ENCODE measurements at regions not wholly inside any gene's neighbourhood (a gene's known extent, or its start where the extent isn't known, plus 50 kb on each side); places are given as distances from the start of the nearest gene placed in this dataset.

DNA sequence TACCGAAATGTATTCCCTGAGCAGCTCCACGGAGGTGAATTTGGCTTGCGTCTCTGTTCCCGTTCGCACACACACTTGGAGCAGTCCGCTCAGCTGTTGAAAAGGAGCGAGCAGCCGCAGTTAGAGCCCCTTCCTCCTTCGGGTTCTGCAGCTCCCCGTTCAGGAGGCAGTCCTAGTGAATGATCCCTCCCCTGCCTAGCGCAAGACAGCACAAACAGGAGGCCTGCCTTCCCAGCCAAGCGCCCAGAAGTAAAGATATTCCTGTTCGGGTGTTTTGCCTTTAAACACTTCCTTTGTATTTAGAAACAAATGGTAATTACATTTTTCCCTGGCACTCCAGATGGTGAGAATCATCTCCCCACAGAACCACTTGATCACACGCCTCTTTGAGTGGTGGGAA, 64.7 kb downstream of the ABCC12 start:
- no peak for TF ChIP-seq SUZ12 (IDR thresholded peaks at IDR 0.05; ENCODE audit: extremely low read depth, insufficient read depth, insufficient read length)
- TF ChIP-seq YY1 (IDR thresholded peaks at IDR 0.05; ENCODE audit: insufficient read depth, insufficient read length), result no peak
- TF ChIP-seq ZNF274 (IDR thresholded peaks at IDR 0.05; ENCODE audit: low read depth, low read length), result no peak
- no peak overlapping the region for H3K4me3 ChIP-seq (ENCODE audit: insufficient read length, low read depth)
- no peaks in the 10 kb centered on the region for H3K36me3 ChIP-seq (ENCODE audit: insufficient read depth, insufficient read length, low read length)
- no peaks in the 10 kb centered on the region for H3K4me1 ChIP-seq (ENCODE audit: insufficient read depth, insufficient read length)
- no peaks in the 10 kb centered on the region for H3K9me3 ChIP-seq (ENCODE audit: insufficient read depth, low read length)
- DNase-seq (ENCODE audit: low read depth, low spot score), result no peak
- no peak overlapping the region for H3K9ac ChIP-seq (ENCODE audit: insufficient read length, low read depth)
- no peaks in the 10 kb centered on the region for H3K27me3 ChIP-seq (ENCODE audit: insufficient read depth, insufficient read length)

- H3K27me3 ChIP-seq (ENCODE audit: insufficient read depth, insufficient read length), result no peaks in the 10 kb centered on the region
- H3K9ac ChIP-seq (ENCODE audit: insufficient read length, low read depth), result no peak overlapping the region
- no peaks in the 10 kb centered on the region for H3K4me1 ChIP-seq (ENCODE audit: insufficient read depth, insufficient read length)
- DNase-seq (ENCODE audit: low read depth, low spot score), result no peak
- H3K4me3 ChIP-seq (ENCODE audit: insufficient read length, low read depth), result no peak overlapping the region
- H3K36me3 ChIP-seq (ENCODE audit: insufficient read depth, insufficient read length, low read length), result no peaks in the 10 kb centered on the region
- H3K9me3 ChIP-seq (ENCODE audit: insufficient read depth, low read length), result no peaks in the 10 kb centered on the region
- no peak for TF ChIP-seq SUZ12 (IDR thresholded peaks at IDR 0.05; ENCODE audit: extremely low read depth, insufficient read depth, insufficient read length)
- no peak for TF ChIP-seq YY1 (IDR thresholded peaks at IDR 0.05; ENCODE audit: insufficient read depth, insufficient read length)
- TF ChIP-seq ZNF274 (IDR thresholded peaks at IDR 0.05; ENCODE audit: low read depth, low read length), result no peak
These were observed 66.6 kb downstream of the ABCC12 start for GRCh38 chr16:48089053-48089792.

DNA sequence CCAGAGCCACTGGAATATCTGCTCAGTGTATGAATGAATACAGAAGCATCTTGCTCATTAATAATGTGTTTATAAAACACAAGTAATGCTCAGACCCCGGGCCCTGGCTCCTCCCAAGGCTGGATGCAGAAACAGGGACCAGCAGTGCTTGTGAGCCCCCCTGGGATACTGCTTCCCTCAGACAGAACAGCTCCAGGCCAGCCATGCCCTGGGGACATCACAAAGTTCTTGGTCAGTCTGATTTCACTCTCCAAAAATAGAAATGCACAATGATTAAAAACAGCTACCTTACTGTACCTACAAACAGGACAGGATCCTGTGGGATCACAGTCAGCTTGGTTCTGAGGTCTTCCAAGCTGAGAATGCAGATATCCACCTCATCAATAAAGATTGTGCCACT, 68.2 kb downstream of the ABCC12 start:
- no peaks in the 10 kb centered on the region for H3K4me1 ChIP-seq (ENCODE audit: insufficient read depth, insufficient read length)
- TF ChIP-seq SUZ12 (IDR thresholded peaks at IDR 0.05; ENCODE audit: extremely low read depth, insufficient read depth, insufficient read length), result no peak
- no peak for TF ChIP-seq ZNF274 (IDR thresholded peaks at IDR 0.05; ENCODE audit: low read depth, low read length)
- TF ChIP-seq YY1 (IDR thresholded peaks at IDR 0.05; ENCODE audit: insufficient read depth, insufficient read length), result no peak
- no peak overlapping the region for H3K4me3 ChIP-seq (ENCODE audit: insufficient read length, low read depth)
- H3K9me3 ChIP-seq (ENCODE audit: insufficient read depth, low read length), result no peaks in the 10 kb centered on the region
- DNase-seq (ENCODE audit: low read depth, low spot score), result no peak
- no peaks in the 10 kb centered on the region for H3K27me3 ChIP-seq (ENCODE audit: insufficient read depth, insufficient read length)
- H3K9ac ChIP-seq (ENCODE audit: insufficient read length, low read depth), result no peak overlapping the region
- H3K36me3 ChIP-seq (ENCODE audit: insufficient read depth, insufficient read length, low read length), result no peaks in the 10 kb centered on the region

DNA sequence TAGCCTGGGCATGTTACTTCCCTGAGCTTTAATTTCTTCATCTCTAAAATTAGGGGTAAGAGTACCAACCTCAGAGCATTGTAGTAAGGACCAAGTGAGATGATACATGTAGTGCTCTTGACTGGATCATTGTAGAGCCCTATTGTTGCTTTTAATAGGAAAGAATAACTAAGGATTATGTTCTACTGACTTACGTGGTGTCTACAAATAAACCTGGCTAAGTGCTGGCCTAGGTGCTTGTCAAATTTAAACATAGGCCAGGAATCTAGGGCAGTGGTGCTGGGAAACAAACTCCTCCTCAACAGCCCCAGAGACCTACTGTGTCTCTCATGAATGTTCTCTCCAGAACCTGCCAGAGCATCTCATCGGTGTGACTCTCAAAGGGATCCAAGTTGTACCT, 69.4 kb downstream of the ABCC12 start:
- DNase-seq (ENCODE audit: low read depth, low spot score), result no peak
- no peak for TF ChIP-seq ZNF274 (IDR thresholded peaks at IDR 0.05; ENCODE audit: low read depth, low read length)
- TF ChIP-seq YY1 (IDR thresholded peaks at IDR 0.05; ENCODE audit: insufficient read depth, insufficient read length), result no peak
- no peak for TF ChIP-seq SUZ12 (IDR thresholded peaks at IDR 0.05; ENCODE audit: extremely low read depth, insufficient read depth, insufficient read length)
- no peaks in the 10 kb centered on the region for H3K9me3 ChIP-seq (ENCODE audit: insufficient read depth, low read length)
- H3K27me3 ChIP-seq (ENCODE audit: insufficient read depth, insufficient read length), result no peaks in the 10 kb centered on the region
- H3K36me3 ChIP-seq (ENCODE audit: insufficient read depth, insufficient read length, low read length), result no peaks in the 10 kb centered on the region
- H3K4me3 ChIP-seq (ENCODE audit: insufficient read length, low read depth), result no peak overlapping the region
- H3K4me1 ChIP-seq (ENCODE audit: insufficient read depth, insufficient read length), result no peaks in the 10 kb centered on the region
- H3K9ac ChIP-seq (ENCODE audit: insufficient read length, low read depth), result no peak overlapping the region

- no peak overlapping the region for H3K9ac ChIP-seq (ENCODE audit: insufficient read length, low read depth)
- DNase-seq (ENCODE audit: low read depth, low spot score), result no peak
- no peaks in the 10 kb centered on the region for H3K36me3 ChIP-seq (ENCODE audit: insufficient read depth, insufficient read length, low read length)
- H3K4me1 ChIP-seq (ENCODE audit: insufficient read depth, insufficient read length), result no peaks in the 10 kb centered on the region
- TF ChIP-seq ZNF274 (IDR thresholded peaks at IDR 0.05; ENCODE audit: low read depth, low read length), result no peak
- no peak for TF ChIP-seq SUZ12 (IDR thresholded peaks at IDR 0.05; ENCODE audit: extremely low read depth, insufficient read depth, insufficient read length)
- no peak for TF ChIP-seq YY1 (IDR thresholded peaks at IDR 0.05; ENCODE audit: insufficient read depth, insufficient read length)
- no peak overlapping the region for H3K4me3 ChIP-seq (ENCODE audit: insufficient read length, low read depth)
- H3K9me3 ChIP-seq (ENCODE audit: insufficient read depth, low read length), result no peaks in the 10 kb centered on the region
- H3K27me3 ChIP-seq (ENCODE audit: insufficient read depth, insufficient read length), result no peaks in the 10 kb centered on the region
These were observed 70.1 kb downstream of the ABCC12 start for GRCh38 chr16:48085729-48086128.

GRCh38 chr16:48084826-48085225, 71.0 kb downstream of the ABCC12 start:
- Histone ChIP-seq H3K36me3 (ENCODE audit: insufficient read depth, insufficient read length, low read length) (no peaks in the 10 kb centered on the region), H3K9me3 (ENCODE audit: insufficient read depth, low read length) (no peaks in the 10 kb centered on the region), H3K4me3 (ENCODE audit: insufficient read length, low read depth) (no peak overlapping the region), H3K27me3 (ENCODE audit: insufficient read depth, insufficient read length) (no peaks in the 10 kb centered on the region), H3K9ac (ENCODE audit: insufficient read length, low read depth) (no peak overlapping the region), H3K4me1 (ENCODE audit: insufficient read depth, insufficient read length) (no peaks in the 10 kb centered on the region)
- no peak for DNase-seq (ENCODE audit: low read depth, low spot score)
- TF ChIP-seq SUZ12 (IDR thresholded peaks at IDR 0.05; ENCODE audit: extremely low read depth, insufficient read depth, insufficient read length) (no peak), ZNF274 (IDR thresholded peaks at IDR 0.05; ENCODE audit: low read depth, low read length) (no peak), YY1 (IDR thresholded peaks at IDR 0.05; ENCODE audit: insufficient read depth, insufficient read length) (no peak)

DNA sequence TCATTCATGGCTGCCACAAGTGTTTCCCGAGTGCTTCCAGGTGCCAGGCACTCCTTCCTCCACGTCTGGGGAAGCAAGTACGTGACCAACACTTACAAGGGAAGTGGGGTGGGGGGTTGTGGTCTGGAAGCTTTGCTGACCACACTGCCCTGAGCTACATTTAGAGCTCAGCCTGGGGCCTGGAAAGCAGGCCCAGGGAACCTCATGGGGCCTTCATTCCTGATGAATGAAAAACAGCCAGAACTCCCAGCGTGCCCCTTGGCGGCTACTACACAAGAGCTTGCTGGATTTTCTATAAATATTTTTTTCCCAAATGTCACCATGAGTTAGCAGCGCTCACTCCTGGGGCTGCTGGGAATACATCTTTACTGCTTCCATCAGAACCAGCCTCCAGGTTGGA, 73.3 kb downstream of the ABCC12 start:
- Histone ChIP-seq H3K36me3 (ENCODE audit: insufficient read depth, insufficient read length, low read length) (no peaks in the 10 kb centered on the region), H3K27me3 (ENCODE audit: insufficient read depth, insufficient read length) (no peaks in the 10 kb centered on the region), H3K4me1 (ENCODE audit: insufficient read depth, insufficient read length) (no peaks in the 10 kb centered on the region), H3K9me3 (ENCODE audit: insufficient read depth, low read length) (no peaks in the 10 kb centered on the region), H3K4me3 (ENCODE audit: insufficient read length, low read depth) (no peak overlapping the region), H3K9ac (ENCODE audit: insufficient read length, low read depth) (no peak overlapping the region)
- DNase-seq (ENCODE audit: low read depth, low spot score), result no peak
- no peak for TF ChIP-seq YY1 (IDR thresholded peaks at IDR 0.05; ENCODE audit: insufficient read depth, insufficient read length)
- no peak for TF ChIP-seq SUZ12 (IDR thresholded peaks at IDR 0.05; ENCODE audit: extremely low read depth, insufficient read depth, insufficient read length)
- TF ChIP-seq ZNF274 (IDR thresholded peaks at IDR 0.05; ENCODE audit: low read depth, low read length), result no peak

Data from NT2/D1 (cell line).